HG03457 (cell line): ENCODE measurements at regions not wholly inside any gene's neighbourhood (a gene's known extent, or its start where the extent isn't known, plus 50 kb on each side); places are given as distances from the start of the nearest gene placed in this dataset.

Source experiments
- ATAC-seq: cut with Tn5 transposase; IDR thresholded peaks from one replicate; pipeline ENCODE4 v1.9.1; 2021; ENCODE audit warnings: moderate number of reproducible peaks; ENCODE audit not compliant: unreplicated experiment

GRCh38 chr9:134214386-134214765, 50.0 kb upstream of the RNU6ATAC start:
- ATAC-seq = no peak

- no peak for ATAC-seq
These were observed 50.5 kb upstream of the RNU6ATAC start for GRCh38 chr9:134214766-134215419.

GRCh38 chr9:134215420-134215698, 51.0 kb upstream of the RNU6ATAC start:
- ATAC-seq = no peak

GRCh38 chr9:134215699-134216448, 51.5 kb upstream of the RNU6ATAC start:
- ATAC-seq = no peak

GRCh38 chr9:134216449-134216951, 52.1 kb upstream of the RNU6ATAC start:
- ATAC-seq = no peak

- ATAC-seq = no peak
These were observed 52.6 kb upstream of the RNU6ATAC start for GRCh38 chr9:134216961-134217360.

GRCh38 chr9:134217431-134218210, 53.3 kb upstream of the RNU6ATAC start:
- no peak for ATAC-seq

GRCh38 chr9:134218230-134218629, 53.9 kb upstream of the RNU6ATAC start:
- ATAC-seq = no peak

- ATAC-seq = no peak
These were observed 55.3 kb upstream of the RNU6ATAC start for GRCh38 chr9:134219646-134220060.

GRCh38 chr9:134220311-134220710, 55.9 kb upstream of the RNU6ATAC start:
- ATAC-seq = no peak

GRCh38 chr9:134221273-134222017, 57.1 kb upstream of the RNU6ATAC start:
- no peak for ATAC-seq

- no peak for ATAC-seq
These were observed 57.7 kb upstream of the RNU6ATAC start for GRCh38 chr9:134222018-134222573.

- ATAC-seq = no peak
These were observed 58.7 kb upstream of the RNU6ATAC start for GRCh38 chr9:134223091-134223490.

- ATAC-seq = no peak
These were observed 59.3 kb upstream of the RNU6ATAC start for GRCh38 chr9:134223591-134224122.

- ATAC-seq = no peak
These were observed 59.8 kb upstream of the RNU6ATAC start for GRCh38 chr9:134224127-134224526.

GRCh38 chr9:134224567-134225093, 60.3 kb upstream of the RNU6ATAC start:
- no peak for ATAC-seq

GRCh38 chr9:134225186-134225585, 60.8 kb upstream of the RNU6ATAC start:
- no peak for ATAC-seq

GRCh38 chr9:134225816-134226215, 61.5 kb upstream of the RNU6ATAC start:
- no peak for ATAC-seq

GRCh38 chr9:134226221-134226930, 62.0 kb upstream of the RNU6ATAC start:
- ATAC-seq = no peak
